ENCODE measurements at regions not wholly inside any gene's neighbourhood (a gene's known extent, or its start where the extent isn't known, plus 50 kb on each side); places are given as distances from the start of the nearest gene placed in this dataset.

DNA sequence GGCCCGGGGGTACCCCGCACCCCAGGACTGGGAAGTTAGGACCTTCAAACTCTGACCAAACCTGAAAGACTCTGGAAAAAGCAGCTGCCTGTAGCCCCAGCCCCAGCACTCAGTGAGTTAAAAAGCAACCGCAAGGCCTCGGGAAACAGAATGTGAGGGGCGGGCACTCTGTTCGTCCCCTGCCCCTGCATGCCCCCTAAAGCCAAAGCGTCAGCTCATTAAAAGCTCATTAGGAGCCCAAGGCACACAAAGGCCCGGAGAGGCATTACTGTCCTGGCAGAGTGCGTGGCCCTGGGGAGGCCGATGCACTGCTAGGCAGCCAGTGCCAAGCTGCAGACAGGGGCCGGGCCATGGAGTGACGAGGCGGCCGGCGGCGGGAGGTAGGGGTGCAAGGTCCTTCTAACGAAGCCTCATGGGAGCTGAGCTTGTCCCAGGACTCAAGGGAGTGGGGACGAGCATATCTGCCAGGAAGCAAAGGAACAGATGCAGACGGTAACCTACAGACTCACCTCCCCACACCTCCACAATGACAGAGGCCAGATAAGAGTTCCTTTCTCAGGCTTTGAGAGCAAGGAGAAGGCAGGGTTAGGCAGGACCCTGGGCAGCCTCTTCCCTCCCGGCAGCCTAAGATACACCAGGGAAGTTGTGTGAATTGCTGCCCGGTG is 116.8 kb downstream of the ENGASE start:
- H3K36me3 ChIP-seq = no peaks in the 10 kb centered on the region
- H3K4me1 ChIP-seq = no peaks in the 10 kb centered on the region
- DNase-seq (no peak), ATAC-seq (no peak)
- intact Hi-C loops (cut with DNase I) = no loop called here
- H3K9me3 ChIP-seq = no peaks in the 10 kb centered on the region
- H3K27me3 ChIP-seq = peaks cover 13 to 77% (median 34%) of the 10 kb centered on the region in 9 donors
- H3K27ac ChIP-seq = no peak overlapping the region
- no peak overlapping the region for H3K4me3 ChIP-seq
- TF ChIP-seq, protein P1, sequence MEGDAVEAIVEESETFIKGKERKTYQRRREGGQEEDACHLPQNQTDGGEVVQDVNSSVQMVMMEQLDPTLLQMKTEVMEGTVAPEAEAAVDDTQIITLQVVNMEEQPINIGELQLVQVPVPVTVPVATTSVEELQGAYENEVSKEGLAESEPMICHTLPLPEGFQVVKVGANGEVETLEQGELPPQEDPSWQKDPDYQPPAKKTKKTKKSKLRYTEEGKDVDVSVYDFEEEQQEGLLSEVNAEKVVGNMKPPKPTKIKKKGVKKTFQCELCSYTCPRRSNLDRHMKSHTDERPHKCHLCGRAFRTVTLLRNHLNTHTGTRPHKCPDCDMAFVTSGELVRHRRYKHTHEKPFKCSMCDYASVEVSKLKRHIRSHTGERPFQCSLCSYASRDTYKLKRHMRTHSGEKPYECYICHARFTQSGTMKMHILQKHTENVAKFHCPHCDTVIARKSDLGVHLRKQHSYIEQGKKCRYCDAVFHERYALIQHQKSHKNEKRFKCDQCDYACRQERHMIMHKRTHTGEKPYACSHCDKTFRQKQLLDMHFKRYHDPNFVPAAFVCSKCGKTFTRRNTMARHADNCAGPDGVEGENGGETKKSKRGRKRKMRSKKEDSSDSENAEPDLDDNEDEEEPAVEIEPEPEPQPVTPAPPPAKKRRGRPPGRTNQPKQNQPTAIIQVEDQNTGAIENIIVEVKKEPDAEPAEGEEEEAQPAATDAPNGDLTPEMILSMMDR (IDR thresholded peaks at IDR 0.05) = no peak
- no peak for TF ChIP-seq POLR2A (IDR thresholded peaks at IDR 0.05)
- WGBS, 4 donors = 22 to 36% (median 30%) methylated on average over 16 to 21 of the region's 21 CpGs

DNA sequence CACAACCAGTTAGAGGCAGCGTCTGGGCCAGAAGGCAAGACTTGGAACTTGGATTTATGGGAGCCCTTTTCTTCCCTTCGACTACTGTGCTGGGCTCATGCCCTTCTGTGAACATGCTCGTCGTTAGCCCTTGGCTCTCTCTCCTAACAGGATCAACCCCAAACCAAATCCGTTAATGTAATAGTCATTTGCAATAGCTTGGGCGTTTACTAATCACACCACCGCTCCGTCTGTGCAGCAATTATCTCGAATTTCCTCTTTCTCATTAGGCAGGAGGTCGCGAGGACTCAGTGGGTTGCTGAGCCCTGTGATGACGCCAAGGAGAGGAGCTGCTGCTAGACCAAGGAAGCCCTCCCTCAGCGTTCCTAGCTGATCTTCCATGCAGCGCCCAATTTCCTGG is 114.7 kb downstream of the ENGASE start:
- ATAC-seq (no peak), DNase-seq (no peak)
- H3K4me3 ChIP-seq = no peak overlapping the region
- H3K27me3 ChIP-seq = peaks cover 26 to 94% (median 47%) of the 10 kb centered on the region in 9 donors
- no peaks in the 10 kb centered on the region for H3K36me3 ChIP-seq
- H3K4me1 ChIP-seq = no peaks in the 10 kb centered on the region
- 59 to 72% (median 65%) methylated on average over 14 of the region's 14 CpGs for WGBS, 4 donors
- intact Hi-C loops (cut with DNase I) = loop anchor here in 9 of 10 donors (2.0 to 5.0 kb wide), 3 partner anchors 201 to 203 kb away; no protein-coding TSS in a partner anchor
- H3K9me3 ChIP-seq = no peaks in the 10 kb centered on the region
- no peak overlapping the region for H3K27ac ChIP-seq
- no peak for TF ChIP-seq POLR2A (IDR thresholded peaks at IDR 0.05)
- TF ChIP-seq, protein P1 (IDR thresholded peaks at IDR 0.05) = no peak

DNA sequence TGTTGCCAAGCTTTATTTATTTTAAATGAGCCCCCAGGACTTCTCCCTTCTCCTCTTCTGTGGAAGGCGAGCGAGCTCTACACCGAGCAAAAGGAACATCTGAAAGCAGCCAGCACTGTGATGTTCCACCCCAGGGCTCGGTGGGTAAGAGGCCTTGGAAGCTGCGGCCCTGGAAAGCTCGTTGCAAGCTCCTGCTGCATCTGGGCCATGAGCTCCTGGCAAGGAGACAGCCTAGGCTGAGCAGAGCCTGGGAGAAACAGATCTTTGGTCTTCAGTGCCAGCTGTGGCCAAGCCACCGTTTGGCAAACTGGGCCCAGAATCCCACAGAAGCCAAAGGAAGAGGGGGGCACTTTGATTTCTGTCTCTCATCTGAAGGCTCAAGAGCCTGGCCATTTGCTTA is 114.1 kb downstream of the ENGASE start:
- no peak for TF ChIP-seq POLR2A (IDR thresholded peaks at IDR 0.05)
- peaks cover 0 to 5% (median 0%) of the 10 kb centered on the region in 12 donors for H3K4me1 ChIP-seq
- H3K27ac ChIP-seq = no peak overlapping the region
- H3K4me3 ChIP-seq = no peak overlapping the region
- H3K27me3 ChIP-seq = peaks cover 32 to 97% (median 53%) of the 10 kb centered on the region in 9 donors
- DNase-seq (no peak), ATAC-seq (no peak)
- no peaks in the 10 kb centered on the region for H3K36me3 ChIP-seq
- WGBS, 4 donors = 53 to 67% (median 56%) methylated on average over 5 to 7 of the region's 7 CpGs
- no peaks in the 10 kb centered on the region for H3K9me3 ChIP-seq
- intact Hi-C loops (cut with DNase I) = loop anchor here in 9 of 10 donors (2.0 to 5.0 kb wide), 3 partner anchors 202 to 204 kb away; no protein-coding TSS in a partner anchor

- Histone ChIP-seq H3K36me3 (no peaks in the 10 kb centered on the region), H3K27me3 (peaks cover 37 to 100% (median 58%) of the 10 kb centered on the region in 9 donors), H3K9me3 (no peaks in the 10 kb centered on the region), H3K4me3 (no peak overlapping the region), H3K27ac (no peak overlapping the region), H3K4me1 (peaks cover 0 to 11% (median 0%) of the 10 kb centered on the region in 12 donors)
- ATAC-seq (peak in 2 of 4 donors; percentile 54 to 70), DNase-seq (no peak)
- 10 to 21% (median 15%) methylated on average over 7 to 14 of the region's 14 CpGs for WGBS, 4 donors
- intact Hi-C loops (cut with DNase I) = loop anchor here in 9 of 10 donors (2.0 to 5.0 kb wide), 3 partner anchors 203 to 205 kb away; no protein-coding TSS in a partner anchor
- TF ChIP-seq POLR2A (IDR thresholded peaks at IDR 0.05) = no peak
- TF ChIP-seq, protein P1 (IDR thresholded peaks at IDR 0.05) = peak; percentile 19 to 60 (median 40)
Measured at GRCh38 chr17:79188048-79188447, 113.4 kb downstream of the ENGASE start.
